Prostate gland (tissue), 2 donors: ENCODE measurements at regions not wholly inside any gene's neighbourhood (a gene's known extent, or its start where the extent isn't known, plus 50 kb on each side); places are given as distances from the start of the nearest gene placed in this dataset.

Experiments
- DNase-seq: peaks from one replicate; pipeline ENCODE4 v3.0.0-alpha.2; 2019; ENCODE audit warnings: low spot score
- H3K27ac ChIP-seq, 2 donors: fragments of 200-600 bp; sonication (generic); 2 replicates each; pipeline ENCODE4 v1.5.1; 2017 to 2019
- H3K27me3 ChIP-seq: fragments of 200-600 bp; sonication (generic); replicated peaks from 2 replicates; pipeline ENCODE4 v1.5.1; 2019; ENCODE audit not compliant: insufficient read depth
- H3K36me3 ChIP-seq, 2 donors: fragments of 200-600 bp; sonication (generic); 1 replicate in 1 of 2; 2 replicates in 1 of 2; pipeline versions ENCODE4 v1.5.1 to v1.8.1; 2017 to 2019
- H3K4me1 ChIP-seq: fragments of 200-600 bp; sonication (generic); replicated peaks from 2 replicates; pipeline ENCODE4 v1.5.1; 2019
- H3K4me3 ChIP-seq, 2 donors: fragments of 200-600 bp; sonication (generic); 2 replicates each; pipeline ENCODE4 v1.5.1; 2017 to 2019
- H3K9me3 ChIP-seq: fragments of 200-600 bp; sonication (generic); 2 replicates; pipeline ENCODE4 v1.5.1; 2017
- POLR2A ChIP-seq: fragments of 450-650 bp; IDR thresholded peaks from one replicate; pipeline ENCODE4 v1.6.1; 2016; ENCODE audit warnings: antibody characterized with exemption, mild to moderate bottlenecking
- POLR2AphosphoS5 ChIP-seq: sonication (generic); formaldehyde crosslinking; IDR thresholded peaks from one replicate; pipeline ENCODE4 v1.6.1; 2017; ENCODE audit warnings: antibody characterized with exemption
- WGBS: methylation state at CpG from one replicate; pipeline ENCODE4 v1.1.5; 2018; 5-methylcytosine and 5-hydroxymethylcytosine counted together
- intact Hi-C: fragments of 100-400 bp; cut with DNase I; formaldehyde crosslinking; loops from one replicate; pipeline ENCODE4 v1.14.2; 2022
- TF ChIP-seq, protein P1 (sequence below), 4 experiments: fragments of 200-600 bp in 2 of 4; fragments of 450-650 bp in 2 of 4; sonication (generic) in 2 of 4; IDR thresholded peaks; 1 replicate in 3 of 4; 2 replicates in 1 of 4; pipeline ENCODE4 v1.5.1; 2016 to 2019; ENCODE audit warnings: antibody characterized with exemption in 4 of 4, mild to moderate bottlenecking in 2 of 4, moderate library complexity in 2 of 4

GRCh38 chr6:109296452-109296851, 85.8 kb downstream of the CD164 start:
- peak; percentile 24 for DNase-seq
- 54% methylated on average over 2 of the region's 3 CpGs for WGBS

GRCh38 chr6:109295774-109296156, 86.5 kb downstream of the CD164 start:
- no peaks in the 10 kb centered on the region for H3K4me1 ChIP-seq
- H3K36me3 ChIP-seq = no peaks in the 10 kb centered on the region
- TF ChIP-seq, protein P1, sequence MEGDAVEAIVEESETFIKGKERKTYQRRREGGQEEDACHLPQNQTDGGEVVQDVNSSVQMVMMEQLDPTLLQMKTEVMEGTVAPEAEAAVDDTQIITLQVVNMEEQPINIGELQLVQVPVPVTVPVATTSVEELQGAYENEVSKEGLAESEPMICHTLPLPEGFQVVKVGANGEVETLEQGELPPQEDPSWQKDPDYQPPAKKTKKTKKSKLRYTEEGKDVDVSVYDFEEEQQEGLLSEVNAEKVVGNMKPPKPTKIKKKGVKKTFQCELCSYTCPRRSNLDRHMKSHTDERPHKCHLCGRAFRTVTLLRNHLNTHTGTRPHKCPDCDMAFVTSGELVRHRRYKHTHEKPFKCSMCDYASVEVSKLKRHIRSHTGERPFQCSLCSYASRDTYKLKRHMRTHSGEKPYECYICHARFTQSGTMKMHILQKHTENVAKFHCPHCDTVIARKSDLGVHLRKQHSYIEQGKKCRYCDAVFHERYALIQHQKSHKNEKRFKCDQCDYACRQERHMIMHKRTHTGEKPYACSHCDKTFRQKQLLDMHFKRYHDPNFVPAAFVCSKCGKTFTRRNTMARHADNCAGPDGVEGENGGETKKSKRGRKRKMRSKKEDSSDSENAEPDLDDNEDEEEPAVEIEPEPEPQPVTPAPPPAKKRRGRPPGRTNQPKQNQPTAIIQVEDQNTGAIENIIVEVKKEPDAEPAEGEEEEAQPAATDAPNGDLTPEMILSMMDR (IDR thresholded peaks at IDR 0.05) = no peak
- TF ChIP-seq POLR2A (no peak), POLR2AphosphoS5 (no peak)
- DNase-seq = no peak
- H3K27ac ChIP-seq = no peak overlapping the region
- H3K9me3 ChIP-seq = no peaks in the 10 kb centered on the region
- no peaks in the 10 kb centered on the region for H3K27me3 ChIP-seq
- intact Hi-C loops = loop anchor here (2.0 kb wide), 1 partner anchor 107 kb away; no protein-coding TSS in a partner anchor
- no peak overlapping the region for H3K4me3 ChIP-seq
- 30% methylated on average over 3 of the region's 3 CpGs for WGBS

More at GRCh38 chr6:109296452-109296851, 85.8 kb downstream of the CD164 start:
- H3K9me3 ChIP-seq = no peaks in the 10 kb centered on the region
- TF ChIP-seq POLR2AphosphoS5 = peak; percentile 52
- TF ChIP-seq POLR2A = no peak
- TF ChIP-seq, protein P1 (IDR thresholded peaks at IDR 0.05) = peak in 1 of 4 experiments; percentile 4
- no peak overlapping the region for H3K4me3 ChIP-seq
- intact Hi-C loops = loop anchor here (2.0 kb wide), 1 partner anchor 108 kb away; no protein-coding TSS in a partner anchor
- H3K27ac ChIP-seq = no peak overlapping the region
- no peaks in the 10 kb centered on the region for H3K27me3 ChIP-seq
- H3K36me3 ChIP-seq = no peaks in the 10 kb centered on the region
- no peaks in the 10 kb centered on the region for H3K4me1 ChIP-seq

DNA sequence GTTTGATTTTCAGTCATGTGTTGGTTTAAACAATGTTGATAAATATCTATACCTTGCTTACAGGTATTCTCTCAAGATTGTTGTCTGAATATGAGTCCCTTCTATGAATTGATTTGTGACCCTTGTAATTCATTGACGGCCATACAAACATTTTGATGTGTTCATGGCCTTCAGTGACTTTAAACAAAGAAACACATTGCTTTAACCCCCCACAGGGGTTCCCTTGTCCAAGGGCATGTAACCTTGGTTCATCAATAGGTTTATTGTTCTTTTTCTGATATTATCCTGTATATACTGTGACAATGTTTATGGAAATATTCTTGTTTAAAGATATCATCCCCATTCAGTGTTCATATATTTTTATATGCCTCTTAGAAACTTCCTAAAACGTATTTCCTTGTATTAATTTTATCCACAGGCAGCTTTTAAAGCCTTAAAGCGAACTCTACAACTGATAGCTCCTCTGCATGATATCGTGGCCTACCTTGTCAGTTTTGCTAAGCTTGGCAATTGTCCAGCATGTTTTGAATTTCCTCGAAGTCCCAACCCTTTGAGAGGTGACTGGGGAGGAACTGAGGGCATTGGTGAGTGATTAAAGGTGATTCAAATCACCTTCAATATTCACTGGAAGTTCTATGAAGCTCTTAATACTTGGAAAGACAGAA, 87.0 kb downstream of the CD164 start:
- Histone ChIP-seq H3K4me1 (no peaks in the 10 kb centered on the region), H3K4me3 (no peak overlapping the region), H3K27me3 (no peaks in the 10 kb centered on the region), H3K27ac (no peak overlapping the region), H3K9me3 (no peaks in the 10 kb centered on the region), H3K36me3 (no peaks in the 10 kb centered on the region)
- intact Hi-C loops = no loop called here
- WGBS = 68% methylated on average over 5 of the region's 5 CpGs
- DNase-seq = no peak
- TF ChIP-seq, protein P1 (IDR thresholded peaks at IDR 0.05) = no peak
- TF ChIP-seq POLR2AphosphoS5 (no peak), POLR2A (no peak)

GRCh38 chr6:109292983-109293586, 89.2 kb downstream of the CD164 start:
- no peaks in the 10 kb centered on the region for H3K4me1 ChIP-seq
- no peak for TF ChIP-seq POLR2AphosphoS5
- no peak for TF ChIP-seq POLR2A
- H3K27ac ChIP-seq = no peak overlapping the region
- WGBS = 81% methylated on average over 2 of the region's 2 CpGs
- no peak overlapping the region for H3K4me3 ChIP-seq
- DNase-seq = no peak
- no peaks in the 10 kb centered on the region for H3K9me3 ChIP-seq
- intact Hi-C loops = no loop called here
- no peaks in the 10 kb centered on the region for H3K27me3 ChIP-seq
- H3K36me3 ChIP-seq = no peaks in the 10 kb centered on the region

- Histone ChIP-seq H3K4me3 (no peak overlapping the region), H3K4me1 (no peaks in the 10 kb centered on the region), H3K9me3 (no peaks in the 10 kb centered on the region), H3K27me3 (no peaks in the 10 kb centered on the region), H3K27ac (no peak overlapping the region), H3K36me3 (no peaks in the 10 kb centered on the region)
- WGBS = 82% methylated on average over 2 of the region's 2 CpGs
- no peak for DNase-seq
- TF ChIP-seq, protein P1 (IDR thresholded peaks at IDR 0.05) = no peak
- TF ChIP-seq POLR2AphosphoS5 = no peak
- TF ChIP-seq POLR2A = no peak
- intact Hi-C loops = no loop called here
Observed at GRCh38 chr6:109292420-109292819, 89.8 kb downstream of the CD164 start.
